GM18498 (cell line): ENCODE measurements at regions not wholly inside any gene's neighbourhood (a gene's known extent, or its start where the extent isn't known, plus 50 kb on each side); places are given as distances from the start of the nearest gene placed in this dataset.

ENCODE experiments used
- ATAC-seq: cut with Tn5 transposase; IDR thresholded peaks from one replicate; pipeline ENCODE4 v1.9.1; 2021; ENCODE audit warnings: mild to moderate bottlenecking, moderate library complexity; ENCODE audit not compliant: unreplicated experiment

DNA sequence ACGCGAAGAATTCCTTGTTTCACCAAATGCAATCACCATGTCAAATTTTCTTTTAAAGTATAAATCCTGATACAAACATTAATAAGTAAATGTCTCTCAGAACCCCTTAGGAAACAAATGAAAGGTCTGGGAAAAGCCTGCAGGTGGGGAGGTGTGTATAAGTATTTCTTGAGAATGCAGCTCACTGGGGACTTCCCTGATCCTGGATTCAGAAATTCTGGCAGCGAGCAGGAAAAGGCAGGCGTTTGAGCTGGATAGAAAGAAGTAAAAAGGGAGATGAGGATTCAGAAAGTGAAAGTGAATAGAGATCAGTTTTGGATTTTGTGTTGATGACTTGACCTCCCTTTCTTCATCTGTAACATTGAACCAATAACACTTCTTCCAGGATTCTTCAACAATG is 68.3 kb upstream of the CTSC start:
- no peak for ATAC-seq

GRCh38 chr11:88404932-88405710 is 67.6 kb upstream of the CTSC start:
- no peak for ATAC-seq

DNA sequence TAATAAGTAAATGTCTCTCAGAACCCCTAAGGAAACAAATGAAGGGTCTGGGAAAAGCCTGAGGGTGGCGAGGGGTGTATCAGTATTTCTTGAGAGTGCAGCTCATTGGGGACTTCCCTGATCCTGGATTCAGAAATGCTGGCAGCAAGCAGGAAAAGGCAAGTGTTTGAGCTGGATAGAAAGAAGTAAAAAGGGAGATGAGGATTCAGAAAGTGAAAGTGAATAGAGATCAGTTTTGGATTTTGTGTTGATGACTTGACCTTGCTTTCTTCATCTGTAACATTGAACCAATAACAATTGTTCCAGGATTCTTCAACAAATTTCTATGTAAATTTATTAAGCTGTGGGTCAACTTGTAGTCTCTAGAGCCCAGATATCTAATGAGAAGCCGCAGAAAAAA is 66.9 kb upstream of the CTSC start:
- no peak for ATAC-seq

DNA sequence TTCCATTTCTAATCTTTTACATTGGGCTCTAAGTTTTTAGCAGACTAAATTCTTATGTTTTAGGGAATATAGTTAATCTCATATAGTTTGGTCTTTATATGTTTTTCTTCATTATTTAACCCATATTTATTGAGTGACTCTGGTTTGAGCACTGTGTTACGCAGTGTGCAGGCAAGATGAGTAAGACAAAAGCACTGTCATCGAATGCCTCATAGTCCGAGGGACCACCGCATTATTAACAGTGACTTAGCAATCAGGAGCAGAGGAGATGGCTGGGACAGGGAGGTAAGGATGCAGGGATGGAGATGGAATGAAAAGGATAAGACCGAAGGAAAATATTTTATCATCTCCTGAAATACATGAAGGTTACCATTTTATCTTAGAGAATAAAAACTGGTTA is 65.2 kb upstream of the CTSC start:
- no peak for ATAC-seq

DNA sequence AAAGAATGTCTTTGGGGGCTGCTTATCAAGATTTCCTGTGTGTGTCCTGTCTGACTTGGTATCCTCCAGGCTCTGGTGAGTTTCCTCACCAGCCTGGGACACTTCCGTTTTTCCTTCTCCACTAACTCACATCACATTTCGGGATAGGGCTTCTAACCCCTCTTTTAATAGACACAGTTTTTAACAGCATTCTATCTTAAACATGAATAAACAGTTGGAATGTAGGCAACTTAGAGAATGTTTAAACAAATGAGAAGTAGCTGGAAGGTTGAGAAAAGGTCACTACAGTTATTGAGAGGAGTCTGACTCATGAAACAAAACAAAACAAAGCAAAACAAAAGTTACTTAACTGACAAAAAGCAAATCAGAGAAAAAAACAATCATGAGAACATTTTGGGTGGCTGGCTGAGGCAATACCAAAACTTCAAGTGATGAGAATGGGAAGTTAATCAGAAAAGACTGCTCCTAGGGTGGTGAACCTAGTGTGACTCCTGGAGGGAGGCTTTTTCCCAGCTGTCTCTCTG is 64.7 kb upstream of the CTSC start:
- no peak for ATAC-seq

GRCh38 chr11:88398791-88399570 is 61.4 kb upstream of the CTSC start:
- ATAC-seq, result no peak

DNA sequence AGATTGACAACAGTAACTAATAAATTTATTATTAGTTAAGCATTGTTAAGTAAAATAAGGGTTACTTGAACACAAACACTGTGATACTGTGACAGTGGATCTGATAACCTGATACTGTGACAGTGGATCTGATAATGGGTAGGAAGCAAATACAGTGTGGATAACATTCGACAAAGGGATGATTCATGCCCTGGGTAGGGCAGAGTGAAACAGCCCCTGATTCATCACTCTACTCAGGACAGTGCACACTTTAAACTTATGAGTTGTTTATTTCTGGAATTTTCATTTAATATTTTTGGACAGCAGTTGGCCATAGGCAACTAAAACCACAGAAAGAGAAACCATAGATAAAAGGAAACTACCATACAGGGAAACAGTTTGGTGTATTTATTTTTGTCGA is 60.8 kb upstream of the CTSC start:
- no peak for ATAC-seq

- ATAC-seq, result no peak
These were observed 52.7 kb upstream of the CTSC start for GRCh38 chr11:88390254-88390653.

- ATAC-seq, result no peak
These were observed 50.4 kb upstream of the CTSC start for GRCh38 chr11:88387957-88388356.
